ENCODE measurements at regions not wholly inside any gene's neighbourhood (a gene's known extent, or its start where the extent isn't known, plus 50 kb on each side); places are given as distances from the start of the nearest gene placed in this dataset.

DNA sequence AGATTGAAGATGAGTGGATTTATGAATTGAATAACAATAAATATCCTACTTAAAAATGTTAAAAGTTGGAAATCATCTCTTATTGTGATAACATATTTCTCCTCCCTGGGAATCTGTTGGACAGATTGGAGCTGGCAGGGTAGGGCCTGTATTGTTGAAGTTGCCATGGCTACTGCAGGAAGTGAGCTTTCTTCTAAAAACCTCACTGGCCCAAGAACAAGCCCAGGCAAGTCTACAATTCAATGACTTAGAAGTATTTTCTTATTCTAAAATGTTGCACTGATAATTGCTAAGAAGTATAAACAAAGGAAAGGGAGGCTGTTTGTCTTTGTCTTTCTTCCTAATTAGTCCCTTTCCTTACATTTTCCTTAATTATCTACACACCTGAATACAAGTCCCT lies 112.1 kb downstream of the DLEU7 start:
- TF ChIP-seq POLR2A (IDR thresholded peaks at IDR 0.05), result no peak
- TF ChIP-seq, protein P1, sequence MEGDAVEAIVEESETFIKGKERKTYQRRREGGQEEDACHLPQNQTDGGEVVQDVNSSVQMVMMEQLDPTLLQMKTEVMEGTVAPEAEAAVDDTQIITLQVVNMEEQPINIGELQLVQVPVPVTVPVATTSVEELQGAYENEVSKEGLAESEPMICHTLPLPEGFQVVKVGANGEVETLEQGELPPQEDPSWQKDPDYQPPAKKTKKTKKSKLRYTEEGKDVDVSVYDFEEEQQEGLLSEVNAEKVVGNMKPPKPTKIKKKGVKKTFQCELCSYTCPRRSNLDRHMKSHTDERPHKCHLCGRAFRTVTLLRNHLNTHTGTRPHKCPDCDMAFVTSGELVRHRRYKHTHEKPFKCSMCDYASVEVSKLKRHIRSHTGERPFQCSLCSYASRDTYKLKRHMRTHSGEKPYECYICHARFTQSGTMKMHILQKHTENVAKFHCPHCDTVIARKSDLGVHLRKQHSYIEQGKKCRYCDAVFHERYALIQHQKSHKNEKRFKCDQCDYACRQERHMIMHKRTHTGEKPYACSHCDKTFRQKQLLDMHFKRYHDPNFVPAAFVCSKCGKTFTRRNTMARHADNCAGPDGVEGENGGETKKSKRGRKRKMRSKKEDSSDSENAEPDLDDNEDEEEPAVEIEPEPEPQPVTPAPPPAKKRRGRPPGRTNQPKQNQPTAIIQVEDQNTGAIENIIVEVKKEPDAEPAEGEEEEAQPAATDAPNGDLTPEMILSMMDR (IDR thresholded peaks at IDR 0.05), result no peak
